Vagina (tissue), 2 donors: ENCODE measurements at regions not wholly inside any gene's neighbourhood (a gene's known extent, or its start where the extent isn't known, plus 50 kb on each side); places are given as distances from the start of the nearest gene placed in this dataset.

Source experiments
- DNase-seq, 2 donors: peaks; one replicate each; pipeline ENCODE4 v3.0.0-alpha.2; 2017; ENCODE audit errors: extremely low spot score in 2 of 2
- H3K27ac ChIP-seq: fragments of 200-600 bp; sonication (generic); one replicate; pipeline ENCODE4 v1.5.1; 2019
- H3K27me3 ChIP-seq: fragments of 200-600 bp; sonication (generic); one replicate; pipeline ENCODE4 v1.5.1; 2019
- H3K36me3 ChIP-seq, 2 donors: fragments of 200-600 bp; sonication (generic); one replicate each; pipeline ENCODE4 v1.5.1; 2017 to 2019
- H3K4me1 ChIP-seq: fragments of 200-600 bp; sonication (generic); one replicate; pipeline ENCODE4 v1.5.1; 2019
- H3K4me3 ChIP-seq, 2 donors: fragments of 200-600 bp; sonication (generic); 1 replicate in 1 of 2; 2 replicates in 1 of 2; pipeline ENCODE4 v1.5.1; 2016 to 2019
- H3K9me3 ChIP-seq: fragments of 200-600 bp; sonication (generic); one replicate; pipeline ENCODE4 v1.5.1; 2019
- CTCF ChIP-seq, 3 experiments: fragments of 450-650 bp in 2 of 3; fragments of 200-600 bp in 1 of 3; sonication (generic) in 1 of 3; IDR thresholded peaks; one replicate each; pipeline ENCODE4 v1.5.1; 2017 to 2019; ENCODE audit warnings: antibody characterized with exemption in 3 of 3, mild to moderate bottlenecking in 2 of 3, moderate library complexity in 2 of 3
- POLR2A ChIP-seq, 2 donors: fragments of 450-650 bp; IDR thresholded peaks; one replicate each; pipeline ENCODE4 v1.6.1; 2017; ENCODE audit warnings: antibody characterized with exemption in 2 of 2, mild to moderate bottlenecking in 2 of 2, moderate library complexity in 2 of 2
- POLR2AphosphoS5 ChIP-seq, 2 donors: sonication (generic); formaldehyde crosslinking; IDR thresholded peaks; one replicate each; pipeline ENCODE4 v1.9.0; 2017; ENCODE audit warnings: antibody characterized with exemption in 2 of 2, mild to moderate bottlenecking in 2 of 2, low read depth in 1 of 2; ENCODE audit not compliant: insufficient read depth in 1 of 2
- intact Hi-C: fragments of 100-400 bp; cut with DNase I; formaldehyde crosslinking; loops from one replicate; pipeline ENCODE4 v1.15.1; 2023

- Histone ChIP-seq H3K4me1 (no peaks in the 10 kb centered on the region), H3K36me3 (no peaks in the 10 kb centered on the region), H3K4me3 (no peak overlapping the region), H3K27me3 (no peaks in the 10 kb centered on the region), H3K9me3 (no peaks in the 10 kb centered on the region), H3K27ac (no peak overlapping the region)
- intact Hi-C loops, result no loop called here
- no peak for DNase-seq
- TF ChIP-seq CTCF (IDR thresholded peaks at IDR 0.05), result no peak
- no peak for TF ChIP-seq POLR2AphosphoS5 (IDR thresholded peaks at IDR 0.05; ENCODE audit: insufficient read depth in 1 of 2, low read depth in 1 of 2)
- no peak for TF ChIP-seq POLR2A (IDR thresholded peaks at IDR 0.05)
These were observed 149.8 kb downstream of the LSMEM1 start for GRCh38 chr7:112630565-112630964.

- H3K36me3 ChIP-seq, result no peaks in the 10 kb centered on the region
- intact Hi-C loops, result no loop called here
- no peaks in the 10 kb centered on the region for H3K27me3 ChIP-seq
- H3K4me3 ChIP-seq, result no peak overlapping the region
- no peak for TF ChIP-seq CTCF (IDR thresholded peaks at IDR 0.05)
- TF ChIP-seq POLR2AphosphoS5 (IDR thresholded peaks at IDR 0.05; ENCODE audit: insufficient read depth in 1 of 2, low read depth in 1 of 2), result no peak
- no peak for TF ChIP-seq POLR2A (IDR thresholded peaks at IDR 0.05)
- no peaks in the 10 kb centered on the region for H3K9me3 ChIP-seq
- no peak overlapping the region for H3K27ac ChIP-seq
- DNase-seq, result no peak
- no peaks in the 10 kb centered on the region for H3K4me1 ChIP-seq
These were observed 153.3 kb downstream of the LSMEM1 start for GRCh38 chr7:112634107-112634506.

- intact Hi-C loops, result no loop called here
- no peaks in the 10 kb centered on the region for H3K4me1 ChIP-seq
These were observed 154.5 kb downstream of the TMEM168 start for GRCh38 chr7:112635742-112636141.

GRCh38 chr7:112638675-112639400 is 151.4 kb downstream of the TMEM168 start:
- Histone ChIP-seq H3K4me3 (no peak overlapping the region), H3K36me3 (no peaks in the 10 kb centered on the region), H3K27me3 (no peaks in the 10 kb centered on the region), H3K27ac (no peak overlapping the region), H3K9me3 (no peaks in the 10 kb centered on the region), H3K4me1 (no peaks in the 10 kb centered on the region)
- TF ChIP-seq CTCF (IDR thresholded peaks at IDR 0.05) (no peak), POLR2A (IDR thresholded peaks at IDR 0.05) (no peak), POLR2AphosphoS5 (IDR thresholded peaks at IDR 0.05; ENCODE audit: insufficient read depth in 1 of 2, low read depth in 1 of 2) (no peak)
- DNase-seq, result no peak
- intact Hi-C loops, result no loop called here

More at GRCh38 chr7:112635742-112636141, 154.5 kb downstream of the TMEM168 start:
- Histone ChIP-seq H3K4me3 (no peak overlapping the region), H3K9me3 (no peaks in the 10 kb centered on the region), H3K27me3 (no peaks in the 10 kb centered on the region), H3K36me3 (no peaks in the 10 kb centered on the region), H3K27ac (no peak overlapping the region)
- DNase-seq, result no peak
- TF ChIP-seq CTCF (IDR thresholded peaks at IDR 0.05) (no peak), POLR2AphosphoS5 (IDR thresholded peaks at IDR 0.05; ENCODE audit: insufficient read depth in 1 of 2, low read depth in 1 of 2) (no peak), POLR2A (IDR thresholded peaks at IDR 0.05) (no peak)

- no peaks in the 10 kb centered on the region for H3K4me1 ChIP-seq
- no peak for TF ChIP-seq POLR2AphosphoS5 (IDR thresholded peaks at IDR 0.05; ENCODE audit: insufficient read depth in 1 of 2, low read depth in 1 of 2)
- no peak for TF ChIP-seq CTCF (IDR thresholded peaks at IDR 0.05)
- no peak for TF ChIP-seq POLR2A (IDR thresholded peaks at IDR 0.05)
- intact Hi-C loops, result no loop called here
- no peak for DNase-seq
- no peaks in the 10 kb centered on the region for H3K9me3 ChIP-seq
- H3K27me3 ChIP-seq, result no peaks in the 10 kb centered on the region
- no peak overlapping the region for H3K27ac ChIP-seq
- no peak overlapping the region for H3K4me3 ChIP-seq
- no peaks in the 10 kb centered on the region for H3K36me3 ChIP-seq
These were observed 149.5 kb downstream of the TMEM168 start for GRCh38 chr7:112640685-112641084.
